Right ventricle myocardium inferior (tissue), 1 donor: ENCODE measurements at regions not wholly inside any gene's neighbourhood (a gene's known extent, or its start where the extent isn't known, plus 50 kb on each side); places are given as distances from the start of the nearest gene placed in this dataset.
"Not testable (repeated sequence)": the region's sequence is repeated elsewhere in the genome, so short reads cannot be mapped to it uniquely, and the experiment has no call there.

Source experiments
- ATAC-seq: fragments of 200-7000 bp; cut with Tn5 transposase; one replicate; pipeline ENCODE4 v1.9.1; 2020; ENCODE audit warnings: mild to moderate bottlenecking, moderate library complexity
- DNase-seq: peaks from one replicate; pipeline ENCODE4 v3.0.0; 2021; ENCODE audit errors: missing footprints
- intact Hi-C: fragments of 100-400 bp; cut with DNase I; formaldehyde crosslinking; loops from one replicate; pipeline ENCODE4 v1.11.0; 2022
- donor health status: DM: no; HTN: yes; CAD: no; lungs with severe emphysema.

GRCh38 chr9:118689280-118689679 is 680.0 kb downstream of the BRINP1 start:
- intact Hi-C loops, result no loop called here
- no peak for ATAC-seq

GRCh38 chr9:118692613-118693012 is 676.6 kb downstream of the BRINP1 start:
- intact Hi-C loops, result no loop called here
- no peak for ATAC-seq
- DNase-seq, result no peak

More at GRCh38 chr9:118689280-118689679, 680.0 kb downstream of the BRINP1 start:
- DNase-seq, result no peak

GRCh38 chr9:118693645-118694044 is 675.6 kb downstream of the BRINP1 start:
- ATAC-seq (no peak), DNase-seq (no peak)
- intact Hi-C loops, result no loop called here

- ATAC-seq, intact Hi-C loops, DNase-seq: not testable (repeated sequence)
Observed at GRCh38 chr9:118695249-118695648, 674.0 kb downstream of the BRINP1 start.

- DNase-seq (no peak), ATAC-seq (no peak)
- intact Hi-C loops, result no loop called here
Observed at GRCh38 chr9:118701985-118702384, 667.2 kb downstream of the BRINP1 start.

GRCh38 chr9:118711843-118712242 is 657.4 kb downstream of the BRINP1 start:
- no peak for DNase-seq
- no peak for ATAC-seq
- intact Hi-C loops, result no loop called here

GRCh38 chr9:118721276-118721675 is 648.0 kb downstream of the BRINP1 start:
- no peak for ATAC-seq
- DNase-seq, result no peak
- intact Hi-C loops, result no loop called here

- intact Hi-C loops, result no loop called here
- ATAC-seq (no peak), DNase-seq (no peak)
Observed at GRCh38 chr9:118721923-118722322, 647.3 kb downstream of the BRINP1 start.

GRCh38 chr9:118729981-118730380 is 639.3 kb downstream of the BRINP1 start:
- DNase-seq, result no peak
- ATAC-seq, result no peak
- intact Hi-C loops, result no loop called here

- DNase-seq (no peak), ATAC-seq (no peak)
- intact Hi-C loops, result no loop called here
Observed at GRCh38 chr9:118732998-118733397, 636.2 kb downstream of the BRINP1 start.

GRCh38 chr9:118734696-118735095 is 634.5 kb downstream of the BRINP1 start:
- ATAC-seq (no peak), DNase-seq (no peak)
- intact Hi-C loops, result no loop called here

- intact Hi-C loops, result no loop called here
- DNase-seq (no peak), ATAC-seq (no peak)
Observed at GRCh38 chr9:118736406-118736805, 632.8 kb downstream of the BRINP1 start.

- DNase-seq (no peak), ATAC-seq (no peak)
- intact Hi-C loops, result no loop called here
Observed at GRCh38 chr9:118751077-118751847, 618.0 kb downstream of the BRINP1 start.

- ATAC-seq, result no peak
- intact Hi-C loops, result no loop called here
- DNase-seq, result no peak
Observed at GRCh38 chr9:118751848-118752223, 617.4 kb downstream of the BRINP1 start.

- intact Hi-C loops, result no loop called here
- no peak for DNase-seq
- ATAC-seq, result no peak
Observed at GRCh38 chr9:118761016-118761790, 608.0 kb downstream of the BRINP1 start.

- ATAC-seq (no peak), DNase-seq (no peak)
- intact Hi-C loops, result no loop called here
Observed at GRCh38 chr9:118767571-118767970, 601.7 kb downstream of the BRINP1 start.

- no peak for ATAC-seq
- intact Hi-C loops, result no loop called here
- no peak for DNase-seq
Observed at GRCh38 chr9:118782790-118783463, 586.3 kb downstream of the BRINP1 start.

- intact Hi-C loops, result no loop called here
- DNase-seq (no peak), ATAC-seq (no peak)
Observed at GRCh38 chr9:118784033-118784432, 585.2 kb downstream of the BRINP1 start.

GRCh38 chr9:118785456-118785855 is 583.8 kb downstream of the BRINP1 start:
- DNase-seq (no peak), ATAC-seq (no peak)
- intact Hi-C loops, result no loop called here

- DNase-seq (no peak), ATAC-seq (no peak)
- intact Hi-C loops, result no loop called here
Observed at GRCh38 chr9:118786877-118787276, 582.4 kb downstream of the BRINP1 start.
